VCaP (cell line): ENCODE measurements at regions not wholly inside any gene's neighbourhood (a gene's known extent, or its start where the extent isn't known, plus 50 kb on each side); places are given as distances from the start of the nearest gene placed in this dataset.

ENCODE experiments used
- H3K27ac ChIP-seq: fragments of 450-650 bp; 2 replicates; pipeline ENCODE4 v1.5.1; 2017
- TF ChIP-seq, protein P1 (sequence below): fragments of 450-650 bp; conservative IDR thresholded peaks from 2 replicates; pipeline ENCODE4 v1.5.1; 2017; ENCODE audit warnings: mild to moderate bottlenecking, moderate library complexity

DNA sequence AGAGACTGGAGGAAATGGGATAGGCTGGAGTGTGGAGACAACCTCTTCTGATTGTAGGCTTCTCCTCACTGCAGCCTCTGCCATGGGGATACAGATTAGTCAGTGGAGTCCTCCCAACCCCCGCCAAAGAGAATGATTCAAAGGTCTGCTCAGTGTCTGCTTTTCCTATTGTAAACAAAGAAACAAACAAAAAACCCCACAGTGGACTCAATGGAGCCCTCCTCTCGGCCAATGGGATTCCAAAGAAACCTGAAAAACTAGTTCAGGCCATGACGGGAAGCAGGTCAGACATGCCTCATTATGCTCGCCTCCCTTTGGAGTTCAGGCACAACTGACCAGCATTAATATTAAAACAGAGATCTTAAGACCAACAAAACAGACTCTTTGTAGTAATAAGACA, 85.8 kb downstream of the SEC61B start:
- TF ChIP-seq, protein P1, sequence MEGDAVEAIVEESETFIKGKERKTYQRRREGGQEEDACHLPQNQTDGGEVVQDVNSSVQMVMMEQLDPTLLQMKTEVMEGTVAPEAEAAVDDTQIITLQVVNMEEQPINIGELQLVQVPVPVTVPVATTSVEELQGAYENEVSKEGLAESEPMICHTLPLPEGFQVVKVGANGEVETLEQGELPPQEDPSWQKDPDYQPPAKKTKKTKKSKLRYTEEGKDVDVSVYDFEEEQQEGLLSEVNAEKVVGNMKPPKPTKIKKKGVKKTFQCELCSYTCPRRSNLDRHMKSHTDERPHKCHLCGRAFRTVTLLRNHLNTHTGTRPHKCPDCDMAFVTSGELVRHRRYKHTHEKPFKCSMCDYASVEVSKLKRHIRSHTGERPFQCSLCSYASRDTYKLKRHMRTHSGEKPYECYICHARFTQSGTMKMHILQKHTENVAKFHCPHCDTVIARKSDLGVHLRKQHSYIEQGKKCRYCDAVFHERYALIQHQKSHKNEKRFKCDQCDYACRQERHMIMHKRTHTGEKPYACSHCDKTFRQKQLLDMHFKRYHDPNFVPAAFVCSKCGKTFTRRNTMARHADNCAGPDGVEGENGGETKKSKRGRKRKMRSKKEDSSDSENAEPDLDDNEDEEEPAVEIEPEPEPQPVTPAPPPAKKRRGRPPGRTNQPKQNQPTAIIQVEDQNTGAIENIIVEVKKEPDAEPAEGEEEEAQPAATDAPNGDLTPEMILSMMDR: no peak
- no peak overlapping the region for H3K27ac ChIP-seq

DNA sequence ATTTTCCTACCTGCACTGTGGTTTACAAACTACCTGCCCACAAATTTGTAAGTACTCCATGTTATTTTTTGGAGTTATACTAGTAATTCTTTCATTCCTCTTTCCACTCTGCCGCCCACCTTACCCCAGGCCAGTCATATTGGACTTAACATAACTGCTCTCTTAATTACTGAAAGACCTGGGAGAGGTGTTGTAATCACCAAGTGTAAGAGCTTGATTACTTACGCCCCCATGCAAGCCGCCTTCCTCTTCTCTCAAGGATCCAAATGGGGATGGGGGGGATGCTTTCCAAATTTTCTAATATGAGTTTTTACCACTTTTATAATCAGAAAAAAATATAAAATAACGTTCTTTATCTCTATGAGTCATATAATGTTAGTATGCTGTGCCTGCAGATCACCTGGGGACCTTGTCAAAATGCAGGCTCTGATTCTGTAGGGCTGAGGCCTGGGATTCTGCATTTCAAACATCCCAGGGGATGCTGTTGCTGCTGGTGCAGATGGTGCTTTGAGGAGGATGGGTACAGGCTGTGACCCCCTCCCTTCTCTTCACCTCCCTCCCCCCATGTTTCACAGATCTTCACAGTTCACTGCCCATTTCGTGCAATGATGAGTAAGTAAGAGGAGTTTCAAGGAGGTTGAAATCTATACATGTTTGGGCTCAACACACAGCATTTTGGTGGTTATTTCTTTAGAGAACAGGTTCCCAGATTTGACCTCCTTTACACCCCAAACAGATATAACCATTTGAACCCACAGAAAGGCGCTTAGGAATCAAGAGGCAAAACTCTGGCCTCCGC, 87.3 kb downstream of the SEC61B start:
- H3K27ac ChIP-seq: no peak overlapping the region
- TF ChIP-seq, protein P1: no peak

DNA sequence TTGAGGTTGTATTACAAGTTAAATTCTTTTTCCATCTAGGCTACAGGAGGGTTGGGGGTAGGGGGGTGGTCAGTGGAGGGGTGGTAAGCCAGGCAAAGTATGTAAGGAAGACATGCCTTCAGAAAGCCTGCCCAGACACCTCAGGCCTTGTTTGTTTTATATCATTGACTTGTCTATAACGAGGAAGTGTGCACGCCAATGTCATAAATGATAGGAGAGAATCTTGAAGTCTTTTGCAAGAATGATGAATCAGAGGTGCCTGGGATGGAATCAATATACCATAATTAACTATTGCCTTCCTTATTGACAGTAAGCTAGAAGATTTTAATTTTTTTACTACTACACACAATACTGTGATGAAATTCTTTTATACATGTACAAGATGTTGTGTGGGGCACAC, 90.7 kb downstream of the SEC61B start:
- no peak overlapping the region for H3K27ac ChIP-seq
- TF ChIP-seq, protein P1: no peak

DNA sequence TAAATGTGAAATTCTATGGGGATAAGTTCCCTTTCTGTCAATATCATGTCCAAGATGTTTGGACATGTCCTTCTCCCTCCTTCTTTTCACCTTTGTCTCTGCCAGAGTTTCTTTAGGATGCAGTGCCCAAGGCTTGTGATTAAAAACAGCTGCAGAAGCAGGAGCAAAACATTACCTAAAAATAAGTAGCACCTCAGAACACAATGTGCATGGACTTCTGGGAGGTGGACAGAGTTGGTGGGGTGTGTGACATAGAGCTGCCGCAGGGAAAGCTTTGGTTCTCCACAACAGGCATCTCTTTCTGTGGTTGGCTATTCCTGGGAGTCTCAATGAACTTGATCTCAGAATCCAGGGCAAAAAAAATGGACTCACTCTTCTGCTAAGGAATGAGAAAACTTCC, 97.0 kb downstream of the SEC61B start:
- H3K27ac ChIP-seq: no peak overlapping the region
- TF ChIP-seq, protein P1: no peak

DNA sequence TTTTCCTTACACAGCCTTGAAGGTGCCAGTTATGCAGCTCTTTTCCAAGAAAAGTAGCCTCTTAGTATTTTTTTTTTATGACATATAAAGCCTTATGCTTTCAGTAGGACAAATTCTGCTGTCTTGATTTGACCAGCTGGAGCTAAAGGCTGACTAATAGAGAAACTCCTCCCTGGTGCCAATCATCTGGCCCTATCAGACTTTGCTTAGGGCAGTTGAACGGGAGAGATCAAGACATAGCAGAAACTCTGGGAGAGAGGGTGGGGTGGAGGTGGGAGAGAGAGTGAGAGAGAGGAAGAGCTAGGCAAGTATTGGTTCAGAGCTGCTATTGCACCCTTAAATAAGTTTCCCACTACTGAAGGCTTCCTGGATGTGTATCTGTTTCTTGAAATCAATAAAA, 100.2 kb downstream of the SEC61B start:
- no peak overlapping the region for H3K27ac ChIP-seq
- TF ChIP-seq, protein P1: no peak

DNA sequence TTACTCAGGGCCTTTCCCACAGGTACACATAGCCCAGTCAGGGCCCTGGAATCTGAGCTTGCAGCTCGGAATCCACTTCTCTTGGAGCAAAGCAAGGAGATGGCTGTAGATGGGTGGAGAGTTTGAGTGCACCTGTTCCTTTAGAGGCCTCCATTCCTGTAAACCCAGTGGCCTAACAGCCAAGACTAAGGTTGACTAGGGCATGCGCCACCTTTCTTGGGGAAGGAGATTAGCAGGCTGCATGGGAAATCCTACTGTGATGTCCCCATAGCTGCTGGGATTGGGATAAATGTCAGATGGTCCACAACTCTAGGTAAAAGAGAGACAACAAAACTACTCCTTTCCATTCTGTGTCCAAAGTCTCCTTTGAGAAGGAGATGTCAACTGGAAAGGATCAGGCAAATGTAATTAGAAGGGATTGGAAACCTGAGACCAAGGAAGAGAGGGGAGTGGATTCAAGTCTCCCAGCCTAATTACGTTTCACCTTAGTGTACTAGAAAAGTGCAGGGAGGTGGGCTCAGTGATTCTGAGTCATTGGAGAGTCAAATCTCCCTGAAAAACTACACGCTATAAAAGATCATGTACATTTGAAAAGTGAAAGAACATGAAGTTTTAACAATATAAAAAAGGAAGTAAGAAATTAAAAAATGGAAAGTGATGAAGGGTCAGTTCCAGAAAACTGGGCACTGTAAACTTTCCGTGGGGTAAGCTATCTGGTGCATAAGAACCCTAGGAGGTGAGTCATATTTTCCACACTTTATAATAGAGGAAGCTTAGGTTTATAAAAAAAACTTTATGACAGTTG, 104.2 kb downstream of the SEC61B start:
- TF ChIP-seq, protein P1: no peak
- no peak overlapping the region for H3K27ac ChIP-seq

DNA sequence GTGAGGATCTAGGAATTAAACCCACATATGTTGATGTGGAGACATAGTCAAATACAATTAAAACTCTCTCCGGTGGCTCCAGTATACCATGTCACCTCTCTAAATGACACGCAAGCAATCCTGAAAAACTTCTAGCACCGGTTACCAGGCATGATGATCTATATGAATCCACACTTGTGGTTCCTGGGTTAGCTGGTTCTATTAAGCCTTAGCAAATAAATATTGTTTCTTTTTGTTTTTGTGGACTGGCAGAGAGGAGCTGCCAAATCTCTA, 104.8 kb downstream of the SEC61B start:
- no peak overlapping the region for H3K27ac ChIP-seq
- TF ChIP-seq, protein P1: no peak
